ENCODE measurements at regions not wholly inside any gene's neighbourhood (a gene's known extent, or its start where the extent isn't known, plus 50 kb on each side); places are given as distances from the start of the nearest gene placed in this dataset.

DNA sequence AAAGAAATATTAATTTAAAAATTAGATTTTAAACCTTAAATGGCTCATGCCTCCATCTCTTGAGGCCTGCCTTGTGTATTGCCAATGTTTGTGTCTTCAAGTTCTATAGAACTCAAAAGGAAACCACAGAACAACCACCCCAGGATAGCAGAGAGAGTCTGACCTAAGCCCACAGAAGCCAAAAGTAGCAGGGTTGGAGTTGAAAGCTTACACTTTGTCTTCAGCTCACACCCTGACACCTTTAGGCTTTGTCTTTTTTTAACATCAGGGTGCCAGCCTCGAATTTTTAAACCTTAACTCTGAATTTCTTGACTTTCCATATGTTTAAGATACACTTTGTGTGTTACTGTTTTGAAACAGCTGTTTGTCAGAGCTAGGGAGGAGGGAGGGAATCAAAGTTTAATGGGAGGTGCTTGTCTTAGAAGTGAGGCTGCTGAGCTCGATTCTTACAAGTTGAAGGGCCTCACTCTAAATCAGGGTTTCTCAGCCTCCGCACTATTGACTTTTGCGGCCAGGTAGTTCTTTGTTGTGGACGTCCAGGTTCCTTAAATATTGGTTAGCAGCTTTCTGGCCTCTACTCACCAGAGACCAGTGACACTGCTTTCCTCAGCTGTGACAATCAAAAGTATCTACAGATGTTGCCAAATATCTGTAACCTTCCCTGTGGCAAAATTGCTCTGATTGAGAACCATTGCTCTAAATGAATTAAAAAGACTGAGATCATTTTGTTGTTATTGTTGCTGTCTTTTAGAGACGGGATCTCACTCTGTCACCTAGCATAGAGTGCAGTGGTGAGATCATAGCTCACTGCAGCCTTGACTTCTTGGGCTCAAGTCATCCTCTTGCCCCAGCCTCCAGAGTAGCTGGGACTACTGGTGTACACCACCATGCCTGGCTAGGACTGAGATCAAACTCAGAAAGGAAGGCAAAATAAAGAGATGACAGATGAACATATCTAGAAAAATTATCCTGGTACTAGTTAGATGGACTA, 139.2 kb upstream of the EOMES start:
- FAIRE-seq = no peak

DNA sequence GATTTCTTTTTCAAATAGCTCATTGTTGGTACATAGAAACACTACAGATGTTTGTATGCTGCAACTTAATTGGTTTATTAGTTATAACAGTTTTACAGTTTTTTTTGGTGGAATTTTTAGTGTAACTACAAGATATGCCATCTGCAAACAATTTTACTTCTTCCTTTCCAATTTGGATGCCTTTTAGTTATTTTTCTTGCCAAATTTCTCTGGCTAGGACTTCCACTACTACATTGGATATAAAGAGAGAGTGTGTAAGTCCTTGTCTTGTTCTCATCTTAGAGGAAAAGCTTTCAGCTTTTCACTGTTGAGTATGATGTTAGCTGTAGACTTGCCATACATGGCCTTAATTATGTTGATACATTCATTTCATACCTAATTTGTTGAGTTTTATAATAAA, 143.6 kb upstream of the EOMES start:
- FAIRE-seq = no peak
- no peak for DNase-seq (ENCODE audit: low spot score)

More for the DNA sequence above, 139.2 kb upstream of the EOMES start:
- DNase-seq (ENCODE audit: low spot score) = no peak

GRCh38 chr3:27869152-27869551, 147.0 kb upstream of the EOMES start:
- DNase-seq (ENCODE audit: low spot score) (no peak), FAIRE-seq (no peak)

DNA sequence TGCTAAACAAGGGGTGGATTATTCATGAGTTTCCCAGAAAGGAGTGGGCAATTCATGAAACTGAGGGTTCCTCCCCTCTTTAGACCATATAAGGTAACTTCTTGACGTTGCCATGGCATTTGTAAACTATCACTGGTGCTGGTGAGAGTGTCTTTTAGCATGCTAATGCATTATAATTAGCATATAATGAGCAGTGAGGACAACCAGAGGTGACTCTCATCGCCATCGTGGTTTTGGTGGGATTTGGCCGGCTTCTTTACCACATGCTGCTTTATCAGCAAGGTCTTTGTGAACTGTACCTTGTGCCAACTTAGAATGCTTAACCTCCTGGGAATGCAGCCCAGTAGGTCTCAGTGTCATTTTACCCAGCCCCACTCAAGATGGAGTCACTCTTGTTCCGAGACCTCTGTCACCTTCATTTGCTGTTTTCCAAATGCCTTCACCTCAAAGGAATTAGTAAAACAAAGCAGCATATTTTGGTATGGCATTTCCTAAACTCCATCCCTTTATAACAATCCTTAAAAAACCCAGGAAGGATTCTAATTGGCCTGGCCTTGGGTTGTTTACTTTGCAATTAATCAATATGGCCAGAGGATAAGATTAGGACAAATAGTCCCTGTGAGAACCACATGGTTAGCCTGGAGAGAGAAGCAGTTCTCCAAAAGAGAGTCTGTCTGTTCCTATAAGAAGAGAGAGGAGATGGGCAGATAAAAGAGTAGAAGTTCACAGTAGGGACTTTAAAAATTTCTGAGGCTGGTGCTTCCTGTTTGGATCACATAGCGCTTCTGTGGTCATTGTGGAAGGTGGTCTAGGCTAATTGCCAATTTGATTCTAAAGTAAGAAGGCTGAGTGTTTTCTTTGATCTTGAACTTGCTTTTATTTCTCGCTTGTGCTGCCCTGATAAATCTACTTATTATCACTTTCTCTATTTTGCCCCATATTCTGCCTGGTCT, 155.2 kb upstream of the EOMES start:
- DNase-seq (ENCODE audit: low spot score) (no peak), FAIRE-seq (no peak)

- DNase-seq (ENCODE audit: low spot score) (no peak), FAIRE-seq (no peak)
Measured at GRCh38 chr3:27878014-27878383, 155.9 kb upstream of the EOMES start.

- FAIRE-seq = no peak
Measured at GRCh38 chr3:27880969-27881892, 159.1 kb upstream of the EOMES start.

DNA sequence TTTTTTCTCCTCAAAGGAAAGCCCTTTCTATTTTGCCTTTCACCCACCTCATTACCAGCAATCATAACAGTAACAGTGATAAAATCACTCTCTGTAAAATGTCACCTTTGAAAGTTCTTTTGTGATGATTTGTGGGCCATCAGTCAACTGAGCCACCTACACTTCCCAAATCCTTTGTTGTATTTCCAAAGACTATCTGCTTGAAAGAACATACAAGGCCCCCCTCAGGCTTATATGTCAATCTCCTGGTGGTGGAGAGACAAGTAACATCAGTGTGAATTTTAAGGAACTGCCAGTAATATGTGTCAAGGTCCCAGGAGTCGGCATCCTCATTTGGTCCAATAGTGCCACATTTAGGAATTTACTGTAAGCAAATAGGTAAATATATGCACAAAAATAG, 161.1 kb upstream of the EOMES start:
- no peak for DNase-seq (ENCODE audit: low spot score)
- FAIRE-seq = no peak

More at GRCh38 chr3:27880969-27881892, 159.1 kb upstream of the EOMES start:
- DNase-seq (ENCODE audit: low spot score) = no peak

GRCh38 chr3:27885641-27886040, 163.5 kb upstream of the EOMES start:
- FAIRE-seq (no peak), DNase-seq (ENCODE audit: low spot score) (no peak)

GRCh38 chr3:27888562-27888961, 166.4 kb upstream of the EOMES start:
- FAIRE-seq (no peak), DNase-seq (ENCODE audit: low spot score) (no peak)

DNA sequence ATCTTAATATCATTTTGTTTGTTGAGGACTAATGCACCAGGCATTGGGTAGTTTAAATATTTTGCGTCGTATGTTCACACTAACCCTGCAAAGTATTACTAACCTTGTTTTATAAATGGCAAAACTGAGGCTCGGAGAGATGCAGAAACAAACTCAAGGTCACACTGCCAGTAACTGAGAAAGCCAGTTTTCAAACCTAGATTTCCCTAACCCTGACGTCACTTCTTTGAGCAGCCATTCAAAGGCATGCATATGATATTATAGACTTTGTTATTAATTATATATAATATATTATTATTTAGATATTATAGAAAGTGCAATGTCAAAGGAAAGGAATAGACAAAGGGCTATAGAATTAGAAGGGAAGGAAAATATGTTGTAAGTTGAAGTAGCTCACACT, 167.6 kb upstream of the EOMES start:
- FAIRE-seq = no peak

DNA sequence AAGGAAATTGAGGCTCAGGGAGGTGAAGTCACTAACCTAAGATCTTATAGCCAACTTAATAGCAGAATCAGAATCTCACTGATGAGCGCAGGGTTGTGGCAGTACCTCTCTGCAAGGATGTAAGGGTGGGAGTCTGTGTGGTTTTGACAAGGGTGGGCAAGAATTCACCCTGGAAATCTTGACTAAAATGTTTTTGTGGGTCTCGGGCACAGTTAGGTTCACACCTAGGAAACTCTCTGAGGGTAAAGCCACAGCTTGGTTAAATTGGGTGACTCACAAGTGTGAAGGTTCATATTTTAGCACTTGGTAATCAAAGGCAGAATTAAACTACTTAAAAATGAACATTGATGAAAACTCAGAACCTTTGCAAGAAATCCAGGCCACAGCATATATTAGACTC, 178.2 kb upstream of the EOMES start:
- FAIRE-seq = no peak

More for the DNA sequence above, 167.6 kb upstream of the EOMES start:
- DNase-seq (ENCODE audit: low spot score) = no peak

GRCh38 chr3:27903446-27903845, 181.3 kb upstream of the EOMES start:
- FAIRE-seq = no peak
- no peak for DNase-seq (ENCODE audit: low spot score)

More for the DNA sequence above, 178.2 kb upstream of the EOMES start:
- no peak for DNase-seq (ENCODE audit: low spot score)

GRCh38 chr3:27905625-27906024, 183.5 kb upstream of the EOMES start:
- DNase-seq (ENCODE audit: low spot score) = no peak
- FAIRE-seq = no peak

GRCh38 chr3:27907148-27907547, 185.0 kb upstream of the EOMES start:
- no peak for FAIRE-seq
- DNase-seq (ENCODE audit: low spot score) = no peak

GRCh38 chr3:27907929-27908328, 185.8 kb upstream of the EOMES start:
- DNase-seq (ENCODE audit: low spot score) (no peak), FAIRE-seq (no peak)

GRCh38 chr3:27910456-27910855, 188.3 kb upstream of the EOMES start:
- DNase-seq (ENCODE audit: low spot score) (no peak), FAIRE-seq (no peak)

DNA sequence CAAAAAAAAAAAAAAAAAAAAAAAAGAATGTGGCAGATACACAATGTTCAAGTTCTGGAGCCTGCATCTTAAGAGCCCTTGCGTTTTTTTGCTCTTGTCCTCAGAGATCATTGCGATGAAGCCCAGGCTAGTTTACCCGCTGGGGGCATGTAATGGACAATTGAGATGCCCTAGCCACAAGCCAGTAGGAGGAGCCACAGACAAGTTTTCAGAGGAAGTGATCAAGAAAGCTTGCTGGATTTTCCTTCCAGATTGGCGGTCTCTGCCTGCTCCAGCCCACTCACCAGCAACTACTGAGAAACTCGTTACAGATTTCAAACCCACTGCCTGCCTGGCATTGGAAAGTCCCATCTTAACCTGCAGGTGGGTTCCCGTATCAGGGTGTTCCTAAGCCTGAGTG, 192.1 kb upstream of the EOMES start:
- DNase-seq (ENCODE audit: low spot score) = no peak
- FAIRE-seq = no peak

DNA sequence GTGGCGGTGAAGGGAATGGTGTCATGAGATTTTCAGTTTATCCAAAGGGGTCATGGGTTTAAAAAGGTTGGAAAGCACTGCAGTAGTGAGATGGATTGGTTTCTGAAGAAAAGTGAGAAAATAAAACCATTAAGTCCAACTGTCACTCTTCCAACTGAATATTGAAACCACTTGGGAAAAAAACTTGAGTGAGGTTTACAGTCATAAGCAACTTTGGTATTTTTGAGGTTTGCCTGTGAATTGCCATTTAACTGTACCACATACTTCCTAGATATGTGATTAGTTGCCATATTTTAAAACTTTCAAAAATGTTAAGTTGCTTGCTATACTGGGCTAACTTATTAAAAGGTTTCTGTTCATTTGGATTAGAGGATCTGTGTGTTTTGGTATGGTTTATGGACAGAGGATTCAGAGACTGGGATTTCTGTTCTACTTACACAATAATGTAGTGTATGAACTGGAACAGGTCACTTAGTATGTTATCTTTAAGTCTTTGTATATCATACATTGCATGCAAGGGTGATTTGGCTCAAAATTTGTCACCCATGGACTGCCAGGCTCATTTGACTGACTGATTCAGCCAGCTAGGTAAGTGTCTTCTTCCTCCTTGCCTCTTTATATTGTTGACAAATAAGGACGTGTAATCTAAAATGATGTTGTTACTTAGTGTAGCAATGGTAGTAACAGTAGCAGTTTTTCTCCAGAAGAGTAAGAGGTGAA, 201.4 kb upstream of the EOMES start:
- no peak for DNase-seq (ENCODE audit: low spot score)
- no peak for FAIRE-seq

DNA sequence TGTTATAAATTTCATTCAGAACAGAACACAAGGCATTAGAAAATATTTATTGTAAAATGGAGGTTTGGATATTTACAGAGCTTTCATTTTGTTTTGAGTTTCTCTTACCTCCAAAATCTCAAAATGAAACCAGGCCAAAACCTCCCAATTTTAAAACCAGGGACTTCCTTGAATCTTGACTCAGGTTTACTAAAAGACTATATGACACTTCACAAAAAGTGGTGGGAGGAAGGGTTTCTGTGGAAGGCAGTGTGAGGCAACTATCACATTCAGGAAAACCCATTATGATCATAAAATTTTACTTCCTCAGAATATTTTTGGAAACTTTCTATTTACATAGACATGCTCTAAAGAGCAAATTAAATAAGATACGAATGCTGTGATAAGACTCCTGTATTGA, 205.8 kb upstream of the EOMES start:
- DNase-seq (ENCODE audit: low spot score) (no peak), FAIRE-seq (no peak)

- FAIRE-seq (no peak), DNase-seq (ENCODE audit: low spot score) (no peak)
Measured at GRCh38 chr3:27930052-27930602, 208.0 kb upstream of the EOMES start.

Data from urothelium cell line (cell line).